ENCODE measurements at regions not wholly inside any gene's neighbourhood (a gene's known extent, or its start where the extent isn't known, plus 50 kb on each side); places are given as distances from the start of the nearest gene placed in this dataset.

GRCh38 chr5:74400067-74400466 lies 240.5 kb downstream of the ENC1 start:
- H3K4me1 ChIP-seq (ENCODE audit: control insufficient read depth, insufficient read depth, low read length), result peaks cover 8% of the 10 kb centered on the region
- no peak overlapping the region for H3K9ac ChIP-seq (ENCODE audit: control insufficient read depth, insufficient read depth, low read length)
- no peak overlapping the region for H3K4me3 ChIP-seq
- H3K4me2 ChIP-seq (ENCODE audit: control insufficient read depth, insufficient read depth), result no peak overlapping the region
- ChIA-PET SMC1A (ENCODE audit: uncharacterized antibody, unreplicated experiment) (interaction anchor here (0.9 kb wide), 1 partner anchor 126 kb away, joined by 3 read pairs; no protein-coding TSS in a partner anchor), CTCF (no interaction called here), RAD21 (ENCODE audit: unreplicated experiment) (no interaction called here), POLR2A (no interaction called here)
- intact Hi-C loops (cut with micrococcal nuclease; ENCODE audit: unreplicated experiment), result no loop called here
- TF ChIP-seq USF1 (IDR thresholded peaks at IDR 0.05; ENCODE audit: borderline replicate concordance, extremely low read length, insufficient read depth, low read depth, low read length) (no peak), ZNF207 (IDR thresholded peaks at IDR 0.05; ENCODE audit: borderline replicate concordance) (no peak), YBX1 (IDR thresholded peaks at IDR 0.05) (no peak), MAX (IDR thresholded peaks at IDR 0.05; ENCODE audit: low read depth, low read length) (no peak), ZNF622 (IDR thresholded peaks at IDR 0.05) (no peak), ZNF592 (IDR thresholded peaks at IDR 0.05) (no peak), KLF5 (IDR thresholded peaks at IDR 0.05; ENCODE audit: partially characterized antibody) (no peak), HCFC1 (IDR thresholded peaks at IDR 0.05; ENCODE audit: low read length) (no peak), CHD4 (IDR thresholded peaks at IDR 0.05) (no peak), RUNX3 (IDR thresholded peaks at IDR 0.05; ENCODE audit: low read length) (no peak), SIN3A (IDR thresholded peaks at IDR 0.05; ENCODE audit: low read depth, low read length) (no peak)
- in situ Hi-C loops (cut with MboI), result no loop called here
- ATAC-seq (no peak), DNase-seq (ENCODE audit: low read depth, low spot score) (no peak), FAIRE-seq (no peak)
- no peak overlapping the region for H3K27ac ChIP-seq (ENCODE audit: control insufficient read depth, insufficient read depth)
- no TSS peak for BruUV-seq (replicated peaks)
- no peaks in the 10 kb centered on the region for H4K20me1 ChIP-seq (ENCODE audit: control insufficient read depth, insufficient read depth)
- no peaks in the 10 kb centered on the region; the same call in 2 of the 3 replicates for H3K9me3 ChIP-seq (replicated peaks; ENCODE audit: control insufficient read depth, insufficient read depth, low read length)
- WGBS (ENCODE audit: insufficient coverage, insufficient replicate concordance, low lambda C conversion rate, missing lambda C conversion rate), result 96% methylated on average over 2 of the region's 2 CpGs
- no peaks in the 10 kb centered on the region for H3K36me3 ChIP-seq (ENCODE audit: control insufficient read depth in 2 of 2, insufficient read depth in 2 of 2, low read length in 1 of 2)
- no peaks in the 10 kb centered on the region for H3K27me3 ChIP-seq (replicated peaks in 1 of 2; ENCODE audit: control insufficient read depth in 2 of 2, insufficient read depth in 2 of 2, low read length in 1 of 2)
- no peak overlapping the region for H2AFZ ChIP-seq (ENCODE audit: control insufficient read depth, low read depth, low read length)
- H3K79me2 ChIP-seq (ENCODE audit: control insufficient read depth, insufficient read depth, low read length), result no peaks in the 10 kb centered on the region
